ENCODE measurements at regions not wholly inside any gene's neighbourhood (a gene's known extent, or its start where the extent isn't known, plus 50 kb on each side); places are given as distances from the start of the nearest gene placed in this dataset.

GRCh38 chr7:52257890-52258289, 777.5 kb upstream of the POM121L12 start:
- no peak for DNase-seq (ENCODE audit: low read depth)
- no peak for TF ChIP-seq CTCF (IDR thresholded peaks at IDR 0.05; ENCODE audit: insufficient read depth, low read depth, low read length)
- no peak overlapping the region for H3K4me3 ChIP-seq (ENCODE audit: low read depth, low read length)

GRCh38 chr7:52254396-52255010, 780.9 kb upstream of the POM121L12 start:
- DNase-seq (ENCODE audit: low read depth), result no peak
- no peak overlapping the region for H3K4me3 ChIP-seq (ENCODE audit: low read depth, low read length)
- no peak for TF ChIP-seq CTCF (IDR thresholded peaks at IDR 0.05; ENCODE audit: insufficient read depth, low read depth, low read length)

GRCh38 chr7:52253953-52254352, 781.5 kb upstream of the POM121L12 start:
- DNase-seq (ENCODE audit: low read depth), result no peak

GRCh38 chr7:52249741-52250140, 785.7 kb upstream of the POM121L12 start:
- no peak for DNase-seq (ENCODE audit: low read depth)
- H3K4me3 ChIP-seq (ENCODE audit: low read depth, low read length), result no peak overlapping the region
- no peak for TF ChIP-seq CTCF (IDR thresholded peaks at IDR 0.05; ENCODE audit: insufficient read depth, low read depth, low read length)

More at GRCh38 chr7:52253953-52254352, 781.5 kb upstream of the POM121L12 start:
- H3K4me3 ChIP-seq (ENCODE audit: low read depth, low read length), result no peak overlapping the region
- TF ChIP-seq CTCF (IDR thresholded peaks at IDR 0.05; ENCODE audit: insufficient read depth, low read depth, low read length), result no peak

GRCh38 chr7:52247518-52247917, 787.9 kb upstream of the POM121L12 start:
- no peak for TF ChIP-seq CTCF (IDR thresholded peaks at IDR 0.05; ENCODE audit: insufficient read depth, low read depth, low read length)
- H3K4me3 ChIP-seq (ENCODE audit: low read depth, low read length), result no peak overlapping the region
- no peak for DNase-seq (ENCODE audit: low read depth)

- no peak for DNase-seq (ENCODE audit: low read depth)
- no peak for TF ChIP-seq CTCF (IDR thresholded peaks at IDR 0.05; ENCODE audit: insufficient read depth, low read depth, low read length)
- H3K4me3 ChIP-seq (ENCODE audit: low read depth, low read length), result no peak overlapping the region
Measured at GRCh38 chr7:52243685-52244084, 791.7 kb upstream of the POM121L12 start.

- H3K4me3 ChIP-seq (ENCODE audit: low read depth, low read length), result no peak overlapping the region
- DNase-seq (ENCODE audit: low read depth), result no peak
- no peak for TF ChIP-seq CTCF (IDR thresholded peaks at IDR 0.05; ENCODE audit: insufficient read depth, low read depth, low read length)
Measured at GRCh38 chr7:52233248-52233647, 802.2 kb upstream of the POM121L12 start.

All from fibroblast of villous mesenchyme (primary cell).